IMR-90 (cell line): ENCODE measurements at regions not wholly inside any gene's neighbourhood (a gene's known extent, or its start where the extent isn't known, plus 50 kb on each side); places are given as distances from the start of the nearest gene placed in this dataset.

Source experiments
- CEBPB ChIP-seq: IDR thresholded peaks from 2 replicates; pipeline ENCODE4 v1.6.1; 2012; ENCODE audit warnings: low read depth, low read length, improper control_type of control experiment
- CTCF ChIP-seq: conservative IDR thresholded peaks from 2 replicates; pipeline ENCODE4 v1.5.1; 2012; ENCODE audit warnings: mild to moderate bottlenecking, low read depth, low read length, improper control_type of control experiment
- MAFK ChIP-seq: IDR thresholded peaks from 2 replicates; pipeline ENCODE4 v1.6.1; 2012; ENCODE audit warnings: low read depth, low read length, improper control_type of control experiment
- POLR2A ChIP-seq: IDR thresholded peaks from 2 replicates; pipeline ENCODE4 v1.6.1; 2012; ENCODE audit warnings: mild to moderate bottlenecking, low read depth, low read length
- USF2 ChIP-seq: fragments of 150-350 bp; IDR thresholded peaks from 2 replicates; pipeline ENCODE4 v1.6.1; 2017; ENCODE audit warnings: mild to moderate bottlenecking, antibody characterized with exemption, low read length, low read depth

DNA sequence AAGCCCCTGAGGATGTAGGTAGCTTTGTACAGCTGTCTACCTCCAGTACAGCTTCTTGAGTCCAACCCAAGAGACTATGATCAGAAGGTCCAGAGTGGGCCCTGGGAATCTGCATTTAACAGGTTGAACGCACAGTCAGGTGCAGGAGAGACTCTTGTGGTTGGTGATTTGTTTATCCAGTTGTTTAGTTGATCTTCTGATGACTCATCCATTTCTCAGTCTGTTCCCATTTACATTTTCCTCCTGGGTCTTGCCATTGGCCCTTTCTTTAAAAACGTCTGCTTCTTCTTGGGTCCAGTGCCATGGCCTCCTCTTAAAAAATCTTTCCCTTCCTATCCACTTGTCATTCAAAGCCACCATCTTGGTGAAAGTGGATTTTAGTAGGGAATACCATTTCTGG, 734.2 kb downstream of the MED13L start:
- TF ChIP-seq USF2 (no peak), CTCF (no peak), POLR2A (no peak), CEBPB (no peak), MAFK (no peak)
